Ishikawa (cell line): ENCODE measurements at regions not wholly inside any gene's neighbourhood (a gene's known extent, or its start where the extent isn't known, plus 50 kb on each side); places are given as distances from the start of the nearest gene placed in this dataset.

Experiments
- CEBPB ChIP-seq: IDR thresholded peaks from 2 replicates; pipeline ENCODE4 v1.6.1; 2012
- CREB1 ChIP-seq: IDR thresholded peaks from 2 replicates; pipeline ENCODE4 v1.6.1; 2012; ENCODE audit warnings: low read depth
- EGR1 ChIP-seq: IDR thresholded peaks from 2 replicates; pipeline ENCODE4 v1.6.1; 2012
- EP300 ChIP-seq: IDR thresholded peaks from 2 replicates; pipeline ENCODE4 v1.6.1; 2012; ENCODE audit warnings: borderline replicate concordance
- FOXM1 ChIP-seq: IDR thresholded peaks from 2 replicates; pipeline ENCODE4 v1.6.1; 2012; ENCODE audit warnings: low read depth, borderline replicate concordance
- MAX ChIP-seq: IDR thresholded peaks from 2 replicates; pipeline ENCODE4 v1.6.1; 2012
- NFIC ChIP-seq: IDR thresholded peaks from 2 replicates; pipeline ENCODE4 v1.6.1; 2012
- RAD21 ChIP-seq: IDR thresholded peaks from 2 replicates; pipeline ENCODE4 v1.6.1; 2012; ENCODE audit warnings: low read depth
- TAF1 ChIP-seq: IDR thresholded peaks from 2 replicates; pipeline ENCODE4 v1.6.1; 2012; ENCODE audit warnings: low read depth, mild to moderate bottlenecking
- TCF12 ChIP-seq: IDR thresholded peaks from 2 replicates; pipeline ENCODE4 v1.6.1; 2012; ENCODE audit warnings: low read depth
- TEAD4 ChIP-seq: IDR thresholded peaks from 2 replicates; pipeline ENCODE4 v1.6.1; 2012
- YY1 ChIP-seq: IDR thresholded peaks from 2 replicates; pipeline ENCODE4 v1.6.1; 2012; ENCODE audit warnings: low read depth
- ZBTB7A ChIP-seq: IDR thresholded peaks from 2 replicates; pipeline ENCODE4 v1.6.1; 2012; ENCODE audit warnings: low read depth
- TF ChIP-seq, protein P1 (sequence below): IDR thresholded peaks from 2 replicates; pipeline ENCODE4 v1.6.1; 2012; ENCODE audit warnings: low read depth, mild to moderate bottlenecking
- TF ChIP-seq, protein P2 (sequence below): IDR thresholded peaks from 2 replicates; pipeline ENCODE4 v1.6.1; 2012

DNA sequence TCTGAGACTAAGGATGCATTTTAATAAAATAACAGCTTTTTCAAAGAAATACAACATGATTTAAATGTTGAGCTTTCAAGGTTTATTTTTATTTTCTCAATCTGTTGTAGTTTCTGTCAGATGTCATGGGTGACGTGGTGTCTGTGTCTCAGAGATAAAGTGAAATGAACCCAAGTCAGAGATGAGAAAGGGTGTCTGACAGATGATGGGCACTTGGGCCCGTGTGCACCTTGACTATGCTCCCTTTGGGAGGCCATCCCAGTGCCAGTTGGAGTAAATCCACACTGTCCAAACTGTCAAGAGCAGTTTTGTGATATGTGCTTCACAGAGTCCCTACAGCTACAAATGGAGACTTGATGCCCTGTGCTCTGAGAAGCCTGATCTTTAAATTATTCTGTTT lies 536.9 kb upstream of the FAM174A start:
- no peak for TF ChIP-seq EGR1

GRCh38 chr5:99995407-99995806 lies 539.8 kb upstream of the FAM174A start:
- TF ChIP-seq, protein P1, sequence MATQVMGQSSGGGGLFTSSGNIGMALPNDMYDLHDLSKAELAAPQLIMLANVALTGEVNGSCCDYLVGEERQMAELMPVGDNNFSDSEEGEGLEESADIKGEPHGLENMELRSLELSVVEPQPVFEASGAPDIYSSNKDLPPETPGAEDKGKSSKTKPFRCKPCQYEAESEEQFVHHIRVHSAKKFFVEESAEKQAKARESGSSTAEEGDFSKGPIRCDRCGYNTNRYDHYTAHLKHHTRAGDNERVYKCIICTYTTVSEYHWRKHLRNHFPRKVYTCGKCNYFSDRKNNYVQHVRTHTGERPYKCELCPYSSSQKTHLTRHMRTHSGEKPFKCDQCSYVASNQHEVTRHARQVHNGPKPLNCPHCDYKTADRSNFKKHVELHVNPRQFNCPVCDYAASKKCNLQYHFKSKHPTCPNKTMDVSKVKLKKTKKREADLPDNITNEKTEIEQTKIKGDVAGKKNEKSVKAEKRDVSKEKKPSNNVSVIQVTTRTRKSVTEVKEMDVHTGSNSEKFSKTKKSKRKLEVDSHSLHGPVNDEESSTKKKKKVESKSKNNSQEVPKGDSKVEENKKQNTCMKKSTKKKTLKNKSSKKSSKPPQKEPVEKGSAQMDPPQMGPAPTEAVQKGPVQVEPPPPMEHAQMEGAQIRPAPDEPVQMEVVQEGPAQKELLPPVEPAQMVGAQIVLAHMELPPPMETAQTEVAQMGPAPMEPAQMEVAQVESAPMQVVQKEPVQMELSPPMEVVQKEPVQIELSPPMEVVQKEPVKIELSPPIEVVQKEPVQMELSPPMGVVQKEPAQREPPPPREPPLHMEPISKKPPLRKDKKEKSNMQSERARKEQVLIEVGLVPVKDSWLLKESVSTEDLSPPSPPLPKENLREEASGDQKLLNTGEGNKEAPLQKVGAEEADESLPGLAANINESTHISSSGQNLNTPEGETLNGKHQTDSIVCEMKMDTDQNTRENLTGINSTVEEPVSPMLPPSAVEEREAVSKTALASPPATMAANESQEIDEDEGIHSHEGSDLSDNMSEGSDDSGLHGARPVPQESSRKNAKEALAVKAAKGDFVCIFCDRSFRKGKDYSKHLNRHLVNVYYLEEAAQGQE: no peak
- TF ChIP-seq TEAD4: no peak

DNA sequence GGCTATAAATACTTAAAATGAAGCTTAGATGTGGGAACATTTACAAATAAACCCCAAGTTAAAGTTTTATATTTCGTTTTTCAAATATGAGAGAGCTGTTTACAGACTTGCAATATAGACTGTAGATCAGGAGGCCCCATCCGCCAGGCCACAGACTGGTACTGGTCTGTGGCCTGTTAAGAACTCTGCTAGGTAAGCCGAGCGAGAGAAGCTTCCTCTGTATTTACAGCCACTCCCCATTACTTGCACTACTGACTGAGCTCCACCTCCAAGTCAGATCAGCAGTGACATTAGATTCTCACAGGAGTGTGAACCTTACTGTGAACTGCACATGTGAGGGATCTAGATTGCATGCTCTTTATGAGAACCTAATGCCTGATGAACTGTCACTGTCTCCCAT lies 561.4 kb upstream of the FAM174A start:
- TF ChIP-seq MAX (no peak), EGR1 (no peak), CEBPB (no peak), TCF12 (no peak), TEAD4 (no peak)

- TF ChIP-seq TCF12 (no peak), MAX (no peak), TEAD4 (no peak), EP300 (no peak), TAF1 (no peak), NFIC (no peak)
- TF ChIP-seq, protein P2, sequence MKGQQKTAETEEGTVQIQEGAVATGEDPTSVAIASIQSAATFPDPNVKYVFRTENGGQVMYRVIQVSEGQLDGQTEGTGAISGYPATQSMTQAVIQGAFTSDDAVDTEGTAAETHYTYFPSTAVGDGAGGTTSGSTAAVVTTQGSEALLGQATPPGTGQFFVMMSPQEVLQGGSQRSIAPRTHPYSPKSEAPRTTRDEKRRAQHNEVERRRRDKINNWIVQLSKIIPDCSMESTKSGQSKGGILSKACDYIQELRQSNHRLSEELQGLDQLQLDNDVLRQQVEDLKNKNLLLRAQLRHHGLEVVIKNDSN: no peak
Observed at GRCh38 chr5:99955962-99956361, 579.2 kb upstream of the FAM174A start.

DNA sequence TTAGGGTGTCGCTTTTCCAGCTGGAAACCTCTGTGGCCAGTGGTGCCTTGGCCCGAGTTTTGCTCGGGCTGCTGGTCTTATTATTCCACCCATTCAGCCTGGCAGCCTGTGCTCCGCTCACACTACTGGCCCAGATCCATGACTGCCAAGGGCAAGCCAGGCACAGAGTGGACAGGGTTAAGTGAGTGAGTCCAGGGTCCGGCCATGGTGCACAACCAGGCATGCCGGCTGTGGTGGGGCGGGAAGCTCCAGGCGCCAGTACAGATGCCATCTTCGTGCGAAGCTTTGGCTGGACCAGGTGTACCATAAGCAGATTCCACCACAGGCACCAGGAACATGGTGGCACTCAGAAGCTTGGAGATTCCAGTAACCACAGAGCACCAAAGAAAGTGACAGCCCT lies 580.2 kb upstream of the FAM174A start:
- TF ChIP-seq TCF12 (no peak), EGR1 (no peak), CREB1 (no peak), TEAD4 (no peak), MAX (no peak), ZBTB7A (no peak), NFIC (no peak), TAF1 (no peak), EP300 (no peak), FOXM1 (no peak), YY1 (no peak), CEBPB (no peak), RAD21 (no peak)
- TF ChIP-seq, protein P1: no peak
- TF ChIP-seq, protein P2: no peak

DNA sequence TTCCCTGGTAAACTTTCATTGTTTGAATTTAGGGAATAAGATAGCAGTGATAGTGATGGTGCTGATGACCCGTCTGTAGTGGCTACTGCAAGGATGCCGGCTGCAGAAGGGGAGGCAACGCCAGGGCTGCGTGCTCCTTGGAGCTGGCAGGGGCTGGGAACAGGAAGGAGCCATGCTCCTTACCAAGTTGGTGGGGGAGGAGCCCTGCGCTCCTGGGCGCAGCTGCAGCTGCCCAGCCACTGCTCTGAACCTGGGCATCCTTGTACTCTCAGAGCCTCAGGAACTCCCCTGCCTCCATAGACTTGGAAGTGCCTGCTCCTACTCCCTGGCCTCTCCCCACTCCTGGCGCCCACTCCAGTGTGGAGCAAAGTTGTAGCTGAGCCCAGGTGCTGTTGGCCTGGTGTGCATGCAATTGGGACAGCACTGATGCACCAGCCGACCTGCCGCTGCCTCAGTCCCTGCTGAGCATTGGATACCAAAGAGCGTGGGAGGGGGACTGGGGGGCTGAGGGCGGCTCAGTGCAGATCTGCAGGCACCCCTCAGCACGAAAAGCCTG lies 585.1 kb upstream of the FAM174A start:
- no peak for TF ChIP-seq FOXM1
- no peak for TF ChIP-seq TAF1
- no peak for TF ChIP-seq CEBPB
- no peak for TF ChIP-seq TEAD4

- TF ChIP-seq, protein P2: no peak
- TF ChIP-seq EGR1: no peak
- TF ChIP-seq TCF12: no peak
- no peak for TF ChIP-seq ZBTB7A
- TF ChIP-seq MAX: no peak
- TF ChIP-seq FOXM1: no peak
- TF ChIP-seq NFIC: no peak
Observed at GRCh38 chr5:99949361-99949760, 585.8 kb upstream of the FAM174A start.
